ENCODE measurements at regions not wholly inside any gene's neighbourhood (a gene's known extent, or its start where the extent isn't known, plus 50 kb on each side); places are given as distances from the start of the nearest gene placed in this dataset.

DNA sequence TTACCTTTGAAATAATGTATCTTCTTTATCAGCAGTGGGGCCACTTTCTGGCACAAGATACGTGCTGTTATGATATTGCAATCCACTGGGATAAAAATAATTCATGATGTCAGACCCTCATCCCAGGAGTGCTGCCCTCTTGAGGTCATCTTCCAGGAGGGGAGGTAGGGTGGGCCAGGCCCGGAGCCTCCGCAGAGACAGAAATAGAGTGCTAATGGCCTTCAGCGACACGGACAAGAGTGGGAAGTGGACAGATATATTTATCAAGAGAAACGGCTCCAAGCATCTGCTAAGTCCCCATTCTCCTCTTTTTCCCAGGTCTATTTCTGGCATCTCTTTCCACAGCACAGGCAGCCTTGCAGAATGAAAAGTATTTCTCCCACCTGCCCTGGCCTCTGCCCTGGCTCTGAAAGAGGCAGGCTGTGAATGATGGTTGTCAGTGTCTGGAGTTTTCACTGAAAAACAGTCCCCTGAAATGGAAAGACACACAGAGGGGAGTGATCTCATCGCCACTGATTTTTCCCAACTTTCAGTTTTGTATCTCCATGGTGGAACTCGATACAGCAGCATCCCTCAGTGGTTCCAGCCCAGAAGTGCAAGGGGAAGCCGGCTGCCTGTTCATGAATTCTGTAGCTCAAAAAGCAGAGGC is 251.7 kb upstream of the MYO3A start:
- TF ChIP-seq, protein P1, sequence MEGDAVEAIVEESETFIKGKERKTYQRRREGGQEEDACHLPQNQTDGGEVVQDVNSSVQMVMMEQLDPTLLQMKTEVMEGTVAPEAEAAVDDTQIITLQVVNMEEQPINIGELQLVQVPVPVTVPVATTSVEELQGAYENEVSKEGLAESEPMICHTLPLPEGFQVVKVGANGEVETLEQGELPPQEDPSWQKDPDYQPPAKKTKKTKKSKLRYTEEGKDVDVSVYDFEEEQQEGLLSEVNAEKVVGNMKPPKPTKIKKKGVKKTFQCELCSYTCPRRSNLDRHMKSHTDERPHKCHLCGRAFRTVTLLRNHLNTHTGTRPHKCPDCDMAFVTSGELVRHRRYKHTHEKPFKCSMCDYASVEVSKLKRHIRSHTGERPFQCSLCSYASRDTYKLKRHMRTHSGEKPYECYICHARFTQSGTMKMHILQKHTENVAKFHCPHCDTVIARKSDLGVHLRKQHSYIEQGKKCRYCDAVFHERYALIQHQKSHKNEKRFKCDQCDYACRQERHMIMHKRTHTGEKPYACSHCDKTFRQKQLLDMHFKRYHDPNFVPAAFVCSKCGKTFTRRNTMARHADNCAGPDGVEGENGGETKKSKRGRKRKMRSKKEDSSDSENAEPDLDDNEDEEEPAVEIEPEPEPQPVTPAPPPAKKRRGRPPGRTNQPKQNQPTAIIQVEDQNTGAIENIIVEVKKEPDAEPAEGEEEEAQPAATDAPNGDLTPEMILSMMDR (IDR thresholded peaks at IDR 0.05; ENCODE audit: low read depth, low read length) = peak; percentile 48
- H3K27me3 ChIP-seq (ENCODE audit: insufficient read depth, low read depth, severe bottlenecking) = no peaks in the 10 kb centered on the region
- no peaks in the 10 kb centered on the region for H3K36me3 ChIP-seq
- no peak overlapping the region for H3K4me3 ChIP-seq (ENCODE audit: low read depth, low read length)
- H3K27ac ChIP-seq = no peak overlapping the region
- DNase-seq = no peak
- H3K9me3 ChIP-seq (ENCODE audit: severe bottlenecking) = no peaks in the 10 kb centered on the region

DNA sequence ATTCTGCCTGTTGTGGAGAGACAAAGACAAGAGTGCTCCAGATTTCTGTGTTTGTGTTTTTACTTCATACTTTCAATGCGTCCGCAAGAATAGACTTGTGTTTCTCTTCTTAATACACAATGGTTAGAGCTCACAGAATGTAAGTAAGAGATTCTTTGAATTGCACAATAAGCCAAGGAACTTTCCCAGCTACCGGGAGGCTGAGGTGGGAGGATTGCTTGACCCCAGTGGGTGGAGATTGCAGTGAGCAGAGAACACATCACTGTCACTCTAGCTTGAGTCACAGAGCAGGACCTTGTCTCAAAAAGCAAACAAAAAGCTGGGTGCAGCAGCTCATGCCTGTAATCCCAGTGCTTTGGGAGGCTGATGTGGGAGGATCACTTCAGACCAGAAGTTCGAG is 250.7 kb upstream of the MYO3A start:
- TF ChIP-seq, protein P1 (IDR thresholded peaks at IDR 0.05; ENCODE audit: low read depth, low read length) = no peak
- no peak overlapping the region for H3K27ac ChIP-seq
- no peaks in the 10 kb centered on the region for H3K36me3 ChIP-seq
- H3K9me3 ChIP-seq (ENCODE audit: severe bottlenecking) = no peaks in the 10 kb centered on the region
- H3K27me3 ChIP-seq (ENCODE audit: insufficient read depth, low read depth, severe bottlenecking) = no peaks in the 10 kb centered on the region
- no peak overlapping the region for H3K4me3 ChIP-seq (ENCODE audit: low read depth, low read length)
- DNase-seq = no peak

DNA sequence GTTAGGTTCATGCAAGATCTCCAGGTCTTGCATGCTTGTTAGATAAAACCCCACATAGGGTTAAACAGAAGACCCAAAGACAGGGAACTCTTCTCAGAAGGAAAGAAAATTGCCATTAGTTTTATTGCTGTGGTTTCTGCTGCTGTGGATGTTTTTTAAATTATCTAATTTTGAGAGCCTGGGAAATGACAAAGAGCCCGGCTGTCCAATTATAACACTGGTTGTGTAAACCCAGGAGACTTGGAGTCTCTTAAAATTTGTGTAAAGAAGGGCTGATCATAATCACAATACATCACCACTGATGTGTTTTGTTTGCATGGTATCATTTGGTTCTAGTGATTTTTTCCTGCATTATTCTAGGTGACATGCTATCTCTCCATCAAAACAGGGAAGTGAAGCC is 246.5 kb upstream of the MYO3A start:
- H3K27me3 ChIP-seq (ENCODE audit: insufficient read depth, low read depth, severe bottlenecking) = no peaks in the 10 kb centered on the region
- TF ChIP-seq, protein P1 (IDR thresholded peaks at IDR 0.05; ENCODE audit: low read depth, low read length) = no peak

GRCh38 chr10:25689346-25690100 is 244.5 kb upstream of the MYO3A start:
- Histone ChIP-seq H3K27ac (no peak overlapping the region), H3K27me3 (ENCODE audit: insufficient read depth, low read depth, severe bottlenecking) (no peaks in the 10 kb centered on the region)
- no peak for DNase-seq

More for the DNA sequence above, 246.5 kb upstream of the MYO3A start:
- Histone ChIP-seq H3K36me3 (no peaks in the 10 kb centered on the region), H3K9me3 (ENCODE audit: severe bottlenecking) (no peaks in the 10 kb centered on the region), H3K27ac (no peak overlapping the region), H3K4me3 (ENCODE audit: low read depth, low read length) (no peak overlapping the region)
- DNase-seq = no peak

DNA sequence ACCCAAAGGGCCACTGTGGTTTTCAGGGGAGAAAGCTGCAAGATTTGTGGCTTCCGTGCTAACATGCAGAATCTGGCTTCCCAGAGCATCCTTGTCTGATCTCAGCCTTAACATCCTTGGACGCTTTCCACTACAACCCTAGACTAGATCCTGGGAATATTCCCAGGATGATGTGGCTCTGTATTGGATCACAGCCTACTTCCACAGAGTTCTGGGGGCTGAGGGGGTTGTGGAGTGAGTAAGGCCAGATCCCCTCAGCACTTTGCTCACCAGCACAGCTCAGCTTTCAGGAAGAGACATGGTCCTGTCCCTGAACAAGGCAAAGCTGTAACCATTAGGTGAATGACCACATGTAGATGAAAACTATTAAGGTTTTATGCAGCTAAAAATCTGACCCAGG is 241.3 kb upstream of the MYO3A start:
- Histone ChIP-seq H3K27ac (no peak overlapping the region), H3K4me3 (ENCODE audit: low read depth, low read length) (no peak overlapping the region), H3K27me3 (ENCODE audit: insufficient read depth, low read depth, severe bottlenecking) (no peaks in the 10 kb centered on the region), H3K9me3 (ENCODE audit: severe bottlenecking) (no peaks in the 10 kb centered on the region), H3K36me3 (no peaks in the 10 kb centered on the region)
- DNase-seq = no peak
- TF ChIP-seq, protein P1 (IDR thresholded peaks at IDR 0.05; ENCODE audit: low read depth, low read length) = no peak

More at GRCh38 chr10:25689346-25690100, 244.5 kb upstream of the MYO3A start:
- Histone ChIP-seq H3K36me3 (no peaks in the 10 kb centered on the region), H3K4me3 (ENCODE audit: low read depth, low read length) (no peak overlapping the region), H3K9me3 (ENCODE audit: severe bottlenecking) (no peaks in the 10 kb centered on the region)
- TF ChIP-seq, protein P1 (IDR thresholded peaks at IDR 0.05; ENCODE audit: low read depth, low read length) = no peak

Measured in WERI-Rb-1 (cell line).